ENCODE measurements at regions not wholly inside any gene's neighbourhood (a gene's known extent, or its start where the extent isn't known, plus 50 kb on each side); places are given as distances from the start of the nearest gene placed in this dataset.
"Not testable (repeated sequence)": the region's sequence is repeated elsewhere in the genome, so short reads cannot be mapped to it uniquely, and the experiment has no call there.

GRCh38 chr2:121049131-121049530 lies 235.9 kb downstream of the TFCP2L1 start:
- no peak for DNase-seq (ENCODE audit: low read depth)

DNA sequence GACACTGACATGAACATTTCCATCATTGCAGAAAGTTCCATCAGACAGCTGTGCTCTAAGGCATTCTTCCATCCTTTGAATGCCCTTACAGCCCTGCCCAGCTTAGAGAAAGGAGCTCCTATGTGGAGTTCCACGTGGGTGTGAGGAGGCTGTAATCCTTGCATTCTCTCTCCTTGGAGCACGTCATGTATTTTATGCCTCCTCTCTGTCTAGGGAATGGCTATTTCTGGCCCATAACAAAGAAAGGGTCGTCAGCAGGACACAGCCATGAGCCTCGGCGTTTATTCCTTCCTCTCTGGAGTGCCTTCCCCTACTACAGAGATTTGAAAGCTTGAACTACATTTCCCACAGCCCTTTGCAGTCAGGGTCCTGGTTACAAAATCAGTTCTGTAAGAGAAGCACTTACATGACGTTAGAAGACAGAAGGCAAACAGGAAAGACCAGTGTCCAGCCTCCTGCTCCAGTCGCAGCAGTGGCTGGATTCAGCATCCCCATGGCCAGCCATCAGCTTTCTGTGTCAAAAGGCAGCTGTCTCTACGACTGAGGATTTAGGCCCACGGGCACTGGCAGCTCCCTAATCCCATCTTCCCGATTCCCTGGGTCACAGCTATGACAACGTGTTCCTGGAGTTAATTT lies 234.9 kb downstream of the TFCP2L1 start:
- no peak for DNase-seq (ENCODE audit: low read depth)

GRCh38 chr2:121051311-121051710 lies 233.7 kb downstream of the TFCP2L1 start:
- no peak for DNase-seq (ENCODE audit: low read depth)

- DNase-seq (ENCODE audit: low read depth) = peak; percentile 50
Observed at GRCh38 chr2:121052023-121052422, 233.0 kb downstream of the TFCP2L1 start.

- no peak for DNase-seq (ENCODE audit: low read depth)
Observed at GRCh38 chr2:121052521-121052920, 232.5 kb downstream of the TFCP2L1 start.

GRCh38 chr2:121055088-121055487 lies 229.9 kb downstream of the TFCP2L1 start:
- DNase-seq (ENCODE audit: low read depth) = no peak

DNA sequence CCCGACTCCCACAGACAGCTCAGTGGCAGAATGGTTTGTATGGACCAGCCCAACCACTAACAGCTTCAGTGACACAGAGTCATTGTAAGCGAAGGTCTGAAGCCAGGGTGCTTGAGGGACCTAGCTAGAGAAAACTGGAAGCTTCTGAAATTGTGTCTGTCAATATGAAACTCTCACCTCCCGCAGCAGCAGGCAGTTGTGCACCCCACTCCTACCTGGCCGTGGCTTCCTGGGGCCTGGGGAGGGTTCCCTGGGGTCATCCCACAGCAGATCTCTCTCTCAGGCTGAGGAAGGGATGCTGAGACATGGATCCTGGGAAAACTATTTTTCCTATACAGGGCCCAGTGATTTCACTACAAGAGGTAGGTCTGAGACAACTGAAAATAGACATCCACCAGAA lies 229.5 kb downstream of the TFCP2L1 start:
- no peak for DNase-seq (ENCODE audit: low read depth)

- peak; percentile 49 for DNase-seq (ENCODE audit: low read depth)
Observed at GRCh38 chr2:121058852-121059558, 226.0 kb downstream of the TFCP2L1 start.

DNA sequence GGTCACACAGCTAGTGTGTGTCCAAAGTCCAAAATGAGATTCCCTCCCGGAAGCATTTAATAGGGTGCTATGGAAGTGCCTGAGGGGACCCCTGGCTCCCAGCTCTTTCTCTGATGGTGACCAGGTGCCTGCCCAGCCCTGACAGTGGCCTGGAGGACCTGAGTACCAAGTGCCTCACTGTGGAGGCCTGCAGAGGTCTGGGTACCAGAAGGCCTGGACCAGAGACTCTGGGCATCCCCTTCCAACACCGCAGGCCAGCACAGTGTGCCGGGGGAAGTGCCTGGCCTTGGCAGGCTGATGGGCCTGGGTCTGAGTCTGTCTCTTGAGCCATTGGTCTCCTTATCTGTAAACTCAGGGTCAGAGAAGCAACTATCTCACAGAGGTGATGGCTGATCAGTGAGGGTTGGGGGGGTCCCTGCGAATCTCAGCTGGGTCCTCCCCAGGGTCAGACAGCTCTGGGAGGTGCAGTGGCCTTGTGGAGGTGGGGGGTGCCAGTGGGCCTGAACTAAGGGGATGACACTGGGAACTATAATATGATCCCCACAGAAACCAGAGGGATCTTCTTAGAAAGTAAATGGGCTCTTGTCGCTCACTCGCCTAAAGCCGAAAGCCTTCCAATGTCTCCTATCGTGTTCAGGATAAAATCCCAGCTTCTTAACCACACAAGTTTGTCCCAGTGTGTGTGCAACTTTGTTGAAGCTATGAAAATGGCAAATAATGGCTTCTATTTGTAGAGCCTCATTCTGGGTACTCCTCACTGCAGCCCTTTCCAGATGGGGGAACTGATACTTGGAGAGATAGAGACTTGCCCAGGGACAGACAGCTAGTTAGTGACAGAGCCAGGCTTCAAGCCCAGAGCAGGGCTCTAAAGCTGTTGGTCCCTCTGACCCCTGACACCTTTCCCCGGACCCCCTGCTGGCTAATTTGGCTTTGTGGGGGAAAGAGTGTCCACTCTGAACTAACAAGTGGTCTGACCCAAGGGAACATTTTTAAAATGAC lies 225.1 kb downstream of the TFCP2L1 start:
- DNase-seq (ENCODE audit: low read depth) = no peak

DNA sequence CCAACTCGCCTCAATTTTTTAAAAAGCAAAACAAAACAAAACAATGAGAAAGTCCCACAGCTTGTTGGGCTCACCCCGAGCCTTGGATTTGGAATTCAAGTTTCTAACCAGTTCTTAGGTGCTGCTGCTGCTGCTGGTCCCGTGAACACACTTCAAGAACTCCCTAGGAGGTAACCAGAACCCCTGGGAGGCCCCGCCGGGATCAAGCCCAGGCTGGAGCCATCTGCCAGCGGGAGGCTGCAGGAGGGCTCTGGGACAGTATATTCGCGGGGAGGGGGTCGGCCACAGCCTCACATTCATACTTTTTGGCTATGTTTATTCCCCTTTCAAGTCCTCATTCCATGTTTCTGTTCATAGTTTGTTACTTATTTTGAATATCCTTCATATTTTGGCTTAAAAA lies 223.4 kb downstream of the TFCP2L1 start:
- DNase-seq (ENCODE audit: low read depth) = no peak

DNA sequence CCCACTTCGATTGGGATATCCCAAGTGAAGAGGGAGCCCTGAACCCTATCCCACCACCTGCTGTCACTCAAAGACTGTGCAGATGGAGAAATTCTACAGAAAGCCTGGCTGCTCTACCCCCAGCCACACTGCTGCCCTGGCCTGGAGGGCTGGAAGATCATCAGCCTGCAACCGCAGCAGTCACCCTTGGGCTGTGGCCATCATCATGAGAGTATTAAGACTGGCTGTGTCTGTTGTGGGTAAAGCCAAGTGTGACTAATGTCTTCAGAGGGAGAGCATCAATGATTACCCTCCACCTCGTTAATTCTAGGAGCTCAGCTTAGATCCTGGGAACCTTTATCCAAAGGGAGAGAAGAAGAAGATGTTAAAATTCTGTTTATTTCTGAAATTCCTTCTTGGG lies 221.5 kb downstream of the TFCP2L1 start:
- DNase-seq (ENCODE audit: low read depth) = no peak

GRCh38 chr2:121064186-121064585 lies 220.8 kb downstream of the TFCP2L1 start:
- DNase-seq (ENCODE audit: low read depth) = no peak

- DNase-seq (ENCODE audit: low read depth) = no peak
Observed at GRCh38 chr2:121065239-121065638, 219.8 kb downstream of the TFCP2L1 start.

DNA sequence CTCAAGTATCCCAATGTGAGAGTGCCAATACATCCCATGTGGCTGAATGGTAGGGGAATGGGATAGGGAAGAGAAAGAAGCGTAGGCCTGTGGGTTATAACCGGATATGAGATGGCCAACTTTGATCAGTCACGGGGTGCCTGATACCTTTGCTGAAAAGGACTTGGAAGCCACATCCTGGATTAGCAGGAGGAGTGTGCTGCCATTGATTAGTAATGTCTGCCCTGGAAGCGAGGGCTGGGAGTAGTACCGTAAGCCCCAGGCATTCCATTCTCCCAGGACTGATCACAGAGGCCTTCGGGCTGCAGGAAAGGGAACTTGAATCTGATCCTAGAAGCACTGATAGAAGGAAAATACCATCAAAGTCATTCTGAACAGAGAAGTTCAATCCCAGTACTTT lies 218.5 kb downstream of the TFCP2L1 start:
- DNase-seq (ENCODE audit: low read depth) = peak; percentile 47

DNA sequence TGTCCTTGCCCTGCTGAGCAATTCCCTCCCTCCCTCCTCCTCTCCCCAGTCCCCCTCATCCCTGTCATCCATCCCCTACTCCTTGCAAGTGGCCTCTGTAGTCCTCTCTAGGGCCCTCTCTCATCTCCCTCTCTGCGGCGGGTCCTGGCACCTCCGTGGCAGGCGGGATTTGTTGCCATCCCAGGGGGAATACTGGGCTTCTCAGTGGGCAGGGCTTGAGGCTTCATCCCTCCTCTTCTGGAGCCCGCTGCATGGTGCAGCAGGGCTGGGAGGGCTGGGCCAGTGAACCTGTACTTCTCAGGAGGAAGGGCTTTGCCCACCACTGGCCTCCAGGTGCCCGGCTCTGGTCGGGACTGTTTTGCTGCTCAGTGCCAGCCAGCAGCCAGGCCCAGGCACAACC lies 216.2 kb downstream of the TFCP2L1 start:
- no peak for DNase-seq (ENCODE audit: low read depth)

DNA sequence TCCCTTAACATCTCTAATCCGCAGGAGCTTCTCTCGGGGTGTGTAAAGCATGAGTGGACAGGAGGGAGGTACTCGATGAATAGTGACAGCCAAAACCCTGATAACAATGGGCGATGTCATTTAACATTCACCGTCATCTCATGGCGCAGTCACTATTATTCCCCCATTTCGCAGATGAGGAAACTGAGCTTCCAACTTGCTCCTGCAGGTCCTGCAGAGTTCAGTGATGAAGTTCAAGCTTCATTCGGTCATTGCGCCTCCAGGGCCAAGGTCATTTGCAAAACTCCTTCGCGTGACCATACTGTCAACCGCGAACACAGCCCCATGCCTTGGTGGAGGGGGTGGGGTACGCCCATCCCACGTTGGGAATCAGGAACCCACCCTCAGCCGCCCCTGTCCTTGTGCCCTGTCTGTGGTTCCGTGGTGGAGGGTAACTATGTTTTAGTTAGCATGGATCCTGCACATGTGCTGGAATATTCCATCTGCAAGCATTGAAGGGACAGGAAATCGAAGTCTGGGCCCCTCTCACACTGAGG lies 215.5 kb downstream of the TFCP2L1 start:
- DNase-seq (ENCODE audit: low read depth) = no peak

- not testable (repeated sequence) for DNase-seq (ENCODE audit: low read depth)
Observed at GRCh38 chr2:121070061-121070460, 214.9 kb downstream of the TFCP2L1 start.

DNA sequence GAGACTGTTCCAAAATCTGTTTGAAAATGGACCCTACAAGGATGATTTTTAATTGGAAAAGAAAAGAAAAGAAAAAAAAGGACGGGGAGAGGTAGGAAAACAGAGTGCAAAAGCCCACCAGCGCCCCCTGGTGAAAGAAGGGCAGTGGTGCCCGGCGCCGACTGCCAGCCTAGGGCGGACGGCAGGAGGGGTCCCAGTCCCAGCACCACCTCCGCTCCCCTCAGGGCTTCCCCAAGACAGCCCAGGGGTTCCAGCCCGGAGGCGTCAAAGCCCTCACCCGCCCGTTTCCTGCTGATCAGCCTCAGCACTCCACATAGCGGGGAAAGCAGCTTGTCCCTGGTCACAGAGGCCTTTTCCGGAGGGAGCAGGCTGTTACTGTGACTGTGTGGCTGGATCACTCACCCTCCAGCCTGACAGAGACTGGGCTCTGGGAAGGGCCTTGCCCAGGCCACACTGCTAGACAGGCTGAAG lies 213.9 kb downstream of the TFCP2L1 start:
- DNase-seq (ENCODE audit: low read depth) = peak; percentile 18

DNA sequence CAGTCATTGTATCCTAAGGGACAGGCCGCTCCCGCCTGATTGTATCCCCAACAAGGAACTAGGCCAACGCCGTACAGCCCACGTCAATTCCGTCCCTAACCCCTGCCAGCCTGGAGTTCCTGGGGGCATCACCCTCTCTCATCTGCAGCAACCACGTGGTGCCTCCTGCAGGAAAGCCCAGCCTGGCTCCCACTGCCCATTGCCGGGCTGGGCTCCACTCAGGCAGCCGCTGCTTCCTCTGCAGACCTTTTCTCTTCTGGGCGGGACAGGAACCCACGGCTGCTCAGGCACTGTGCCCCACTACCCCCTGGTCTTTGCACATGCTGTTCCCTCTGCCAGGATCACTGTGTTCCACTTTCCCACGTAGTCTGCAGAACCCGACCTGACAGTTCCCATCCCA lies 212.2 kb downstream of the TFCP2L1 start:
- no peak for DNase-seq (ENCODE audit: low read depth)

DNA sequence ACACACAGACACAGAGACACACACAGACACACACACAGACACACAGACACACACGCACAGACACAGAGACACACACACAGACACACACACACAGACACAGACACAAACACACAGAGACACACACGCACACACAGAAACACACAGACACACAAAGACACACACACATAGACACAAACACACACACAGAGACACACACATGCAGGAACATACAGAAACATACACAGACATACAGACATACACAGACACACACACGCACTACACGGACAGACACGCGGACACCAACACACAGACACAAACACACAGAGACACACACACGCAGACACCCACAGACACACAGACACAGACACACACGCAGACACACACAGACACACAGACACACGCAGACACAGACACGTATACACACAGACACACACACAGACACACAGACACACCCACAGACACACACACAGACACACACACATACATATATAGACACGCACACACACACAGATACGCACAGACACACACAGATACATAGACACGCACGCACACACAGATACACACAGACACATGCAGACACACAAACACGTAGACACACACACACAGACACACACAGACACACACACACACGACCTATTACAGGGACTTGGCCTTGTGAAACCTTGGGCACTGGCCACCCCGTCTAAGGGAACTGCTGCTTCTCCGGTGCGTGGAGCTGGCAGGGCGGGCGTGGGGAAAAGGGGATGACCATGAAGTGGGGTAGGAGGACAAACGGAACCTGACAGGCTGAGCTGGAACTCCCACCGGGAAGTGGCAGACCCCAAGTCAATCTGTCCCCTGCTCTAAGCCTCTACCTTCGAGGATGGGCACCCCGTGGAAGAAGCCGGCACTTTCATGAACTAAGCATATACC lies 211.4 kb downstream of the TFCP2L1 start:
- DNase-seq (ENCODE audit: low read depth) = no peak

- DNase-seq (ENCODE audit: low read depth) = no peak
Observed at GRCh38 chr2:121074293-121074932, 210.6 kb downstream of the TFCP2L1 start.

Data from amniotic epithelial cell (primary cell).